ENCODE measurements at regions not wholly inside any gene's neighbourhood (a gene's known extent, or its start where the extent isn't known, plus 50 kb on each side); places are given as distances from the start of the nearest gene placed in this dataset.

DNA sequence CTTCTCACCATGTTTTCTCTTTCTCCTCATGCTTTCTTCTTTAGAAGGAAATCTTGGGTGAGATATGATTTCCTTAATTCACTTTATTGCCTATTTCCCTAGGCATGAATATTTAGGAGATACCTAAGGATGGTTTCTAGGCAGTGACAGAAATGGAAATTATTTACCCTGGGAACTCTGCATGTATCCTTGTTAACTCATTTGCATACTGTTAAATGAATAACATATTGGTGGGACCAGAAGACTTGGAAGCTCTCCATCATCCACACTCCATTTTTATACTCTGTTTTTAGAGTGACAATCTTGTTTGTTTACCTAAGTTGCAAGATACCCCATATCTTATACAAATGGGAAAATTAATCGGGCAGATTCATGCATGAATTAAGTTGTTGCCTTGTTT, 285.7 kb downstream of the RNF144B start:
- TF ChIP-seq, protein P1, sequence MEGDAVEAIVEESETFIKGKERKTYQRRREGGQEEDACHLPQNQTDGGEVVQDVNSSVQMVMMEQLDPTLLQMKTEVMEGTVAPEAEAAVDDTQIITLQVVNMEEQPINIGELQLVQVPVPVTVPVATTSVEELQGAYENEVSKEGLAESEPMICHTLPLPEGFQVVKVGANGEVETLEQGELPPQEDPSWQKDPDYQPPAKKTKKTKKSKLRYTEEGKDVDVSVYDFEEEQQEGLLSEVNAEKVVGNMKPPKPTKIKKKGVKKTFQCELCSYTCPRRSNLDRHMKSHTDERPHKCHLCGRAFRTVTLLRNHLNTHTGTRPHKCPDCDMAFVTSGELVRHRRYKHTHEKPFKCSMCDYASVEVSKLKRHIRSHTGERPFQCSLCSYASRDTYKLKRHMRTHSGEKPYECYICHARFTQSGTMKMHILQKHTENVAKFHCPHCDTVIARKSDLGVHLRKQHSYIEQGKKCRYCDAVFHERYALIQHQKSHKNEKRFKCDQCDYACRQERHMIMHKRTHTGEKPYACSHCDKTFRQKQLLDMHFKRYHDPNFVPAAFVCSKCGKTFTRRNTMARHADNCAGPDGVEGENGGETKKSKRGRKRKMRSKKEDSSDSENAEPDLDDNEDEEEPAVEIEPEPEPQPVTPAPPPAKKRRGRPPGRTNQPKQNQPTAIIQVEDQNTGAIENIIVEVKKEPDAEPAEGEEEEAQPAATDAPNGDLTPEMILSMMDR (IDR thresholded peaks at IDR 0.05; ENCODE audit: insufficient read depth, low read length, poor library complexity, severe bottlenecking): no peak
- no peak for TF ChIP-seq EZH2phosphoT487 (conservative IDR thresholded peaks at IDR 0.05; ENCODE audit: low read length)
